Gastrocnemius medialis (tissue), 4 donors: ENCODE measurements at regions not wholly inside any gene's neighbourhood (a gene's known extent, or its start where the extent isn't known, plus 50 kb on each side); places are given as distances from the start of the nearest gene placed in this dataset.

ENCODE experiments used
- ATAC-seq, 2 donors: fragments of 150-250 bp; one replicate each; pipeline ENCODE4 v1.9.1; 2016
- DNase-seq, 2 donors: peaks; one replicate each; pipeline ENCODE4 v3.0.0-alpha.2; 2019
- H3K27ac ChIP-seq, 4 donors: fragments of 200-600 bp; sonication (generic); 1 replicate in 1 of 4; 2 replicates in 3 of 4; pipeline ENCODE4 v1.5.1; 2016 to 2018; ENCODE audit warnings: mild to moderate bottlenecking in 2 of 4, moderate library complexity in 1 of 4
- H3K27me3 ChIP-seq, 3 donors: fragments of 200-600 bp; sonication (generic) in 2 of 3; 1 replicate in 1 of 3; 2 replicates in 2 of 3; pipeline versions ENCODE4 v1.5.1 to v1.6.0; 2016 to 2019; ENCODE audit warnings: mild to moderate bottlenecking in 1 of 3, moderate library complexity in 1 of 3
- H3K36me3 ChIP-seq, 2 donors: fragments of 200-600 bp; sonication (generic) in 1 of 2; one replicate each; pipeline ENCODE4 v1.5.1; 2017 to 2018
- H3K4me1 ChIP-seq, 2 donors: fragments of 200-600 bp; sonication (generic) in 1 of 2; one replicate each; pipeline ENCODE4 v1.5.1; 2016 to 2017; ENCODE audit warnings: mild to moderate bottlenecking in 2 of 2
- H3K4me3 ChIP-seq, 4 donors: fragments of 200-600 bp; sonication (generic) in 3 of 4; 1 replicate in 1 of 4; 2 replicates in 3 of 4; pipeline ENCODE4 v1.5.1; 2016 to 2019; ENCODE audit warnings: mild to moderate bottlenecking in 2 of 4
- H3K9me3 ChIP-seq, 3 donors: fragments of 200-600 bp; sonication (generic) in 2 of 3; 1 replicate in 1 of 3; 2 replicates in 2 of 3; pipeline ENCODE4 v1.5.1; 2016 to 2019
- POLR2A ChIP-seq, 2 donors: fragments of 450-650 bp; IDR thresholded peaks; one replicate each; pipeline ENCODE4 v1.6.1; 2017; ENCODE audit warnings: antibody characterized with exemption in 2 of 2, mild to moderate bottlenecking in 2 of 2, moderate library complexity in 2 of 2
- in situ Hi-C, 4 donors: fragments of 200-750 bp; cut with MboI; loops; one replicate each; pipeline versions ENCODE4 v1.15.0 to v1.8.0; 2017; ENCODE audit warnings: low sequenced_read_pairs in 4 of 4
- intact Hi-C: fragments of 100-400 bp; cut with DNase I; formaldehyde crosslinking; loops from one replicate; pipeline ENCODE4 v1.15.1; 2023; ENCODE audit warnings: low total_unique reads
- TF ChIP-seq, protein P1 (sequence below), 5 experiments: fragments of 450-650 bp in 3 of 5; fragments of 200-600 bp in 2 of 5; sonication (generic) in 2 of 5; IDR thresholded peaks in 4 of 5; conservative IDR thresholded peaks in 1 of 5; 1 replicate in 4 of 5; 2 replicates in 1 of 5; pipeline ENCODE4 v1.5.1; 2016 to 2019; ENCODE audit warnings: antibody characterized with exemption in 5 of 5, mild to moderate bottlenecking in 3 of 5, moderate library complexity in 3 of 5

DNA sequence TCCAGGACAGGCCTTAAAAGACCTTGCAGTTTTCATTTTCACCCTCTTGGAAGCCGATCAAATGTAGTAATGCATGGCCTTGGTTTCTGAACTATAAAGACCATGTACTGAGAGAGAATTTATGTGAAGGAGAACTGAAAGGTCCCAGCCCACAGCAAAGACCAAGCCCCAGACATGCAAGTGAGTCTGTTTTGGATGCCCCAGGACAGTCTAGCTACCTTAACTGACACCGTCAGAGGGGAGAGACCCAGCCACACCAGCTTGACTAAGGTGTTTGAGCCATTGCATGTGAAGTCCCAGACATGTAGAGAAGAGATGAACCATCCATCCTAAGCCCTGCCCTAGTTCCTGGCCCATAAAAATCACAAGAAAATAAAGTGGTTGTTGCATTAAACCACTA lies 316.8 kb upstream of the GATB start:
- no peaks in the 10 kb centered on the region for H3K4me1 ChIP-seq
- intact Hi-C loops = no loop called here
- no peak overlapping the region for H3K4me3 ChIP-seq
- no peak for TF ChIP-seq POLR2A (IDR thresholded peaks at IDR 0.05)
- TF ChIP-seq, protein P1, sequence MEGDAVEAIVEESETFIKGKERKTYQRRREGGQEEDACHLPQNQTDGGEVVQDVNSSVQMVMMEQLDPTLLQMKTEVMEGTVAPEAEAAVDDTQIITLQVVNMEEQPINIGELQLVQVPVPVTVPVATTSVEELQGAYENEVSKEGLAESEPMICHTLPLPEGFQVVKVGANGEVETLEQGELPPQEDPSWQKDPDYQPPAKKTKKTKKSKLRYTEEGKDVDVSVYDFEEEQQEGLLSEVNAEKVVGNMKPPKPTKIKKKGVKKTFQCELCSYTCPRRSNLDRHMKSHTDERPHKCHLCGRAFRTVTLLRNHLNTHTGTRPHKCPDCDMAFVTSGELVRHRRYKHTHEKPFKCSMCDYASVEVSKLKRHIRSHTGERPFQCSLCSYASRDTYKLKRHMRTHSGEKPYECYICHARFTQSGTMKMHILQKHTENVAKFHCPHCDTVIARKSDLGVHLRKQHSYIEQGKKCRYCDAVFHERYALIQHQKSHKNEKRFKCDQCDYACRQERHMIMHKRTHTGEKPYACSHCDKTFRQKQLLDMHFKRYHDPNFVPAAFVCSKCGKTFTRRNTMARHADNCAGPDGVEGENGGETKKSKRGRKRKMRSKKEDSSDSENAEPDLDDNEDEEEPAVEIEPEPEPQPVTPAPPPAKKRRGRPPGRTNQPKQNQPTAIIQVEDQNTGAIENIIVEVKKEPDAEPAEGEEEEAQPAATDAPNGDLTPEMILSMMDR (IDR thresholded peaks at IDR 0.05 in 4 of 5, conservative IDR thresholded peaks at IDR 0.05 in 1 of 5) = no peak
- H3K27me3 ChIP-seq = no peaks in the 10 kb centered on the region
- no peak overlapping the region for H3K27ac ChIP-seq
- DNase-seq (no peak), ATAC-seq (no peak)
- in situ Hi-C loops = no loop called here
- no peaks in the 10 kb centered on the region for H3K9me3 ChIP-seq
- H3K36me3 ChIP-seq = no peaks in the 10 kb centered on the region

GRCh38 chr4:152075253-152075928 lies 314.6 kb upstream of the GATB start:
- ATAC-seq (no peak), DNase-seq (no peak)
- Histone ChIP-seq H3K9me3 (no peaks in the 10 kb centered on the region), H3K36me3 (no peaks in the 10 kb centered on the region), H3K4me1 (no peaks in the 10 kb centered on the region), H3K4me3 (no peak overlapping the region), H3K27me3 (no peaks in the 10 kb centered on the region), H3K27ac (no peak overlapping the region)
- intact Hi-C loops = no loop called here
- in situ Hi-C loops = no loop called here
- TF ChIP-seq POLR2A (IDR thresholded peaks at IDR 0.05) = no peak
- TF ChIP-seq, protein P1 (IDR thresholded peaks at IDR 0.05 in 4 of 5, conservative IDR thresholded peaks at IDR 0.05 in 1 of 5) = no peak

DNA sequence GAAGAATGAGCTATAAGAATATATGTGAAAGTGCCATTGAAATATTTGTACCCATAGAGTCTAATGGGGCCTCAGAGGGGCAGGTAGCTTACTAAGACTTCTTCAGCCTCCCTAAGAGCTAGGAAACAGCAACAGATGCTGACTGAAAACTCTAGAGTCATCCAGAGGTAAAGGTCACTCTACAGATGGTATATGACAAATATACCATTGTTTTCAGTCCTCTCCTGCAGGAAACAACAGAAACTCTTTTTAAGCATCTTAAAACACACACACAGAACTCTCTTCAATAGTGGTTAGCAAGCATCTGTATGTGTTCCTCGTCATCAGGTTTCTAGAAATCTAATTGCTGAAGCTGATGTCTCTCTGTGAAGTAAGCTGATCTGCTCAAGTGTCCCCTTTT lies 313.8 kb upstream of the GATB start:
- in situ Hi-C loops = no loop called here
- H3K4me3 ChIP-seq = no peak overlapping the region
- H3K27ac ChIP-seq = no peak overlapping the region
- H3K9me3 ChIP-seq = no peaks in the 10 kb centered on the region
- TF ChIP-seq, protein P1 (IDR thresholded peaks at IDR 0.05 in 4 of 5, conservative IDR thresholded peaks at IDR 0.05 in 1 of 5) = no peak
- TF ChIP-seq POLR2A (IDR thresholded peaks at IDR 0.05) = no peak
- no peaks in the 10 kb centered on the region for H3K4me1 ChIP-seq
- intact Hi-C loops = no loop called here
- no peaks in the 10 kb centered on the region for H3K27me3 ChIP-seq
- ATAC-seq = no peak
- no peak for DNase-seq
- no peaks in the 10 kb centered on the region for H3K36me3 ChIP-seq

DNA sequence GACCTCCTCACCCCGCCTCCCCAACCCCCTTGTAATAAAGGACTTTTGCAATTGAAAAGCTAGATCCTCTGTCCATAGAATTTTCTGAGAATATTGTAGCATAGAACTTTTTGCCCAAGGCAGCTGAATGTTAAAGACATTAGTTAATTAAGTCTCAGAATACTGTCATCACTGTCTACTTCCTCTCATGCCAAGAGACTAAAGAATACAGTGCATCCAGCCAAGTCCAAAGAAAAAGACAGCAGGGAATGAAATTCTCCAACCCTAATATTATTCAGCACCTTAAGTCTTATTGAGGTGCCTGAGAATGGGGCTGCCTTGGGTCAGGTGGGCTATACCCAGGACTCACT lies 313.3 kb upstream of the GATB start:
- H3K27me3 ChIP-seq = no peaks in the 10 kb centered on the region
- no peaks in the 10 kb centered on the region for H3K9me3 ChIP-seq
- no peak for TF ChIP-seq POLR2A (IDR thresholded peaks at IDR 0.05)
- TF ChIP-seq, protein P1 (IDR thresholded peaks at IDR 0.05 in 4 of 5, conservative IDR thresholded peaks at IDR 0.05 in 1 of 5) = no peak
- H3K4me1 ChIP-seq = no peaks in the 10 kb centered on the region
- no peaks in the 10 kb centered on the region for H3K36me3 ChIP-seq
- ATAC-seq (no peak), DNase-seq (no peak)
- H3K4me3 ChIP-seq = no peak overlapping the region
- H3K27ac ChIP-seq = no peak overlapping the region
- intact Hi-C loops = no loop called here
- in situ Hi-C loops = no loop called here
